GM12878 (cell line): ENCODE measurements at regions not wholly inside any gene's neighbourhood (a gene's known extent, or its start where the extent isn't known, plus 50 kb on each side); places are given as distances from the start of the nearest gene placed in this dataset.

Experiments used
- ATAC-seq: fragments of 200-7000 bp; cut with Tn5 transposase; 3 replicates; pipeline ENCODE4 v1.9.1; 2020; ENCODE audit warnings: mild to moderate bottlenecking, moderate library complexity
- BruUV-seq: library from RNA; stranded (reverse); fragments of 400-500 nt; replicated peaks from 2 replicates; lab custom pipeline; 2021; lab: Mats Ljungman, UMichigan
- CTCF ChIA-PET: fragments of 300-600 bp; sonication (Branson Sonifier 250); formaldehyde crosslinking; extraction: SDS; loops from one replicate; lab custom pipeline; 2021; ENCODE audit warnings: inconsistent platforms; lab: Yijun Ruan, JAX
- POLR2A ChIA-PET: fragments of 350-600 bp; formaldehyde crosslinking; extraction: SDS; loops from one replicate; lab custom pipeline; 2021; ENCODE audit warnings: inconsistent platforms; lab: Charles Lee
- RAD21 ChIA-PET: fragments of 300-600 bp; sonication (Branson Sonifier 250); formaldehyde crosslinking; loops from one replicate; lab custom pipeline; 2023; ENCODE audit warnings: antibody characterized with exemption; ENCODE audit not compliant: unreplicated experiment; lab: Charles Lee
- SMC1A ChIA-PET: fragments of 300-600 bp; sonication (Branson Sonifier 250); formaldehyde crosslinking; loops from one replicate; lab custom pipeline; 2023; ENCODE audit not compliant: unreplicated experiment, uncharacterized antibody; lab: Charles Lee
- DNase-seq: peaks from one replicate; pipeline ENCODE4 v3.0.0-alpha.2; 2011; ENCODE audit warnings: low read depth, low spot score
- FAIRE-seq: peaks from 3 replicates; lab custom pipeline; 2011; peaks lifted over from hg19 to GRCh38; lab: Jason Lieb, UNC
- H2AFZ ChIP-seq: 2 replicates; pipeline ENCODE4 v1.6.0; 2011; ENCODE audit warnings: low read depth, low read length, control low read depth; ENCODE audit not compliant: control insufficient read depth
- H3K27ac ChIP-seq: 2 replicates; pipeline ENCODE4 v1.5.1; 2011; ENCODE audit warnings: control low read depth; ENCODE audit not compliant: control insufficient read depth, insufficient read depth
- H3K27me3 ChIP-seq, 2 experiments: replicated peaks in 1 of 2; 2 replicates each; pipeline versions ENCODE4 v1.6.0 to v1.6.1; 2011; ENCODE audit warnings: low read length in 1 of 2; ENCODE audit not compliant: control insufficient read depth in 2 of 2, insufficient read depth in 2 of 2
- H3K36me3 ChIP-seq, 2 experiments: 2 replicates each; pipeline ENCODE4 v1.5.1; 2011; ENCODE audit warnings: low read length in 1 of 2; ENCODE audit not compliant: control insufficient read depth in 2 of 2, insufficient read depth in 2 of 2
- H3K4me1 ChIP-seq: 2 replicates; pipeline ENCODE4 v1.6.1; 2011; ENCODE audit warnings: mild to moderate bottlenecking, low read length, moderate library complexity, mixed read lengths; ENCODE audit not compliant: control insufficient read depth, insufficient read depth
- H3K4me2 ChIP-seq: 2 replicates; pipeline ENCODE4 v1.6.0; 2011; ENCODE audit warnings: control low read depth; ENCODE audit not compliant: control insufficient read depth, insufficient read depth
- H3K4me3 ChIP-seq: fragments of 200-600 bp; sonication (generic); 2 replicates; pipeline ENCODE4 v1.5.1; 2016
- H3K79me2 ChIP-seq: 2 replicates; pipeline ENCODE4 v1.6.0; 2011; ENCODE audit warnings: low read length; ENCODE audit not compliant: control insufficient read depth, insufficient read depth
- H3K9ac ChIP-seq: 2 replicates; pipeline ENCODE4 v1.8.0; 2011; ENCODE audit warnings: low read length, control low read depth, mixed read lengths; ENCODE audit not compliant: control insufficient read depth, insufficient read depth
- H3K9me3 ChIP-seq: replicated peaks from 3 replicates; pipeline ENCODE4 v1.5.1; 2011; ENCODE audit warnings: mild to moderate bottlenecking, low read length; ENCODE audit not compliant: control insufficient read depth, insufficient read depth
- H4K20me1 ChIP-seq: 2 replicates; pipeline ENCODE4 v1.6.0; 2011; ENCODE audit not compliant: control insufficient read depth, insufficient read depth
- BHLHE40 ChIP-seq, 2 experiments: fragments of 450-650 bp in 1 of 2; IDR thresholded peaks; 2 replicates each; pipeline ENCODE4 v1.6.1; 2011 to 2017; ENCODE audit warnings: low read depth in 2 of 2, borderline replicate concordance in 1 of 2, improper control_type of control experiment in 1 of 2, low read length in 1 of 2, mild to moderate bottlenecking in 1 of 2
- FOS ChIP-seq: IDR thresholded peaks from 3 replicates; pipeline ENCODE4 v1.6.1; 2011; ENCODE audit warnings: borderline replicate concordance; ENCODE audit not compliant: insufficient read length; ENCODE audit errors: extremely low read depth
- MEF2A ChIP-seq: IDR thresholded peaks from 2 replicates; pipeline ENCODE4 v1.6.1; 2011; ENCODE audit warnings: low read depth, mild to moderate bottlenecking, low read length, moderate library complexity; ENCODE audit not compliant: insufficient read depth
- MTA2 ChIP-seq: fragments of 450-650 bp; IDR thresholded peaks from 2 replicates; pipeline ENCODE4 v1.6.1; 2016; ENCODE audit warnings: low read depth, mild to moderate bottlenecking, moderate library complexity
- NR2C2 ChIP-seq: IDR thresholded peaks from 2 replicates; pipeline ENCODE4 v1.6.1; 2011; ENCODE audit warnings: borderline replicate concordance, low read depth; ENCODE audit not compliant: control insufficient read depth, insufficient read length
- SRF ChIP-seq, 2 experiments: IDR thresholded peaks; 2 replicates each; pipeline ENCODE4 v1.6.1; 2011; ENCODE audit warnings: low read depth in 2 of 2, low read length in 2 of 2, mild to moderate bottlenecking in 1 of 2, moderate library complexity in 1 of 2
- TAF1 ChIP-seq: IDR thresholded peaks from 2 replicates; pipeline ENCODE4 v1.6.1; 2011; ENCODE audit warnings: mild to moderate bottlenecking, low read depth, low read length, borderline replicate concordance
- WGBS: methylation state at CpG from one replicate; pipeline ENCODE4 v1.1.6; 2016; ENCODE audit warnings: low lambda C conversion rate; ENCODE audit not compliant: insufficient replicate concordance, insufficient coverage; ENCODE audit errors: missing lambda C conversion rate; 5-methylcytosine and 5-hydroxymethylcytosine counted together
- in situ Hi-C: fragments of 300-500 bp; cut with MboI; formaldehyde crosslinking; loops from 9 replicates; pipeline ENCODE4 v1.14.3; 2018; ENCODE audit warnings: mixed read lengths
- intact Hi-C: fragments of 100-400 bp; cut with micrococcal nuclease; formaldehyde crosslinking; loops from one replicate; pipeline ENCODE4 v1.14.2; 2022; ENCODE audit not compliant: unreplicated experiment
- TF ChIP-seq, protein P1 (sequence below): fragments of 450-650 bp; IDR thresholded peaks from 2 replicates; pipeline ENCODE4 v1.6.1; 2017; ENCODE audit warnings: borderline replicate concordance

DNA sequence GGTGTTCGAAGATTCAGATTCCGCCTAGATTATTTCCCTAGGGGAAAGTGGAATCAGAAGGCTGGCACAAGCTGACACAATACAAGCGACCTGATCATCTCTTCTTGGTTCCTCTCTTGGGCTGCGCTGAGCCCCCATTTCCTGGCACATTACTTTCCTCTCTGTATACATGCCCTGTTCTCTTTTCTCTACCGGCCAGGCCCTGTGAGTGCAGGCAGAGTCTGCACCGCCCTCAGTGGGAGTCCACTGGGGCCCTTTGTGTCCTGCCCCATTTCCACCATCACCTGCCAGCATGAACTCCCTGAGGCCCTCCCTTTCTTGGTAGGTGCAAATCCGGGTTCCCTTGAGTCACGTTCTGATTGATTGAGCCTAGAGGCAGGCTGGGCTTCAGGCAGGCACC, 287.9 kb downstream of the MSX2 start:
- Histone ChIP-seq H3K9ac (no peak overlapping the region), H2AFZ (no peak overlapping the region), H4K20me1 (no peaks in the 10 kb centered on the region), H3K4me3 (no peak overlapping the region), H3K36me3 (no peaks in the 10 kb centered on the region), H3K79me2 (no peaks in the 10 kb centered on the region), H3K4me1 (no peaks in the 10 kb centered on the region), H3K9me3 (no peaks in the 10 kb centered on the region), H3K27me3 (no peaks in the 10 kb centered on the region), H3K27ac (no peak overlapping the region), H3K4me2 (no peak overlapping the region)
- ATAC-seq (no peak), FAIRE-seq (no peak), DNase-seq (no peak)
- POLR2A ChIA-PET: interaction anchor here (0.6 kb wide), 1 partner anchor 1609 kb away, joined by 3 read pairs; no protein-coding TSS in a partner anchor
- WGBS: 20% methylated on average over 8 of the region's 8 CpGs
- SMC1A ChIA-PET: no interaction called here
- RAD21 ChIA-PET: no interaction called here
- TF ChIP-seq, protein P1, sequence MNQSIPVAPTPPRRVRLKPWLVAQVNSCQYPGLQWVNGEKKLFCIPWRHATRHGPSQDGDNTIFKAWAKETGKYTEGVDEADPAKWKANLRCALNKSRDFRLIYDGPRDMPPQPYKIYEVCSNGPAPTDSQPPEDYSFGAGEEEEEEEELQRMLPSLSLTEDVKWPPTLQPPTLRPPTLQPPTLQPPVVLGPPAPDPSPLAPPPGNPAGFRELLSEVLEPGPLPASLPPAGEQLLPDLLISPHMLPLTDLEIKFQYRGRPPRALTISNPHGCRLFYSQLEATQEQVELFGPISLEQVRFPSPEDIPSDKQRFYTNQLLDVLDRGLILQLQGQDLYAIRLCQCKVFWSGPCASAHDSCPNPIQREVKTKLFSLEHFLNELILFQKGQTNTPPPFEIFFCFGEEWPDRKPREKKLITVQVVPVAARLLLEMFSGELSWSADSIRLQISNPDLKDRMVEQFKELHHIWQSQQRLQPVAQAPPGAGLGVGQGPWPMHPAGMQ: no peak
- no peak for TF ChIP-seq MEF2A
- no peak for TF ChIP-seq BHLHE40 (IDR thresholded peaks at IDR 0.05; ENCODE audit: borderline replicate concordance in 1 of 2, low read depth in 2 of 2, low read length in 1 of 2)
- no peak for TF ChIP-seq NR2C2
- TF ChIP-seq FOS: no peak
- TF ChIP-seq SRF (IDR thresholded peaks at IDR 0.05; ENCODE audit: low read depth in 2 of 2, low read length in 2 of 2): no peak
- TF ChIP-seq TAF1: no peak
- no peak for TF ChIP-seq MTA2
- intact Hi-C loops: no loop called here
- no TSS peak for BruUV-seq
- CTCF ChIA-PET: no interaction called here
- in situ Hi-C loops: no loop called here
